Kidney epithelial cell (primary cell): ENCODE measurements at regions not wholly inside any gene's neighbourhood (a gene's known extent, or its start where the extent isn't known, plus 50 kb on each side); places are given as distances from the start of the nearest gene placed in this dataset.

ENCODE experiments used
- DNase-seq: peaks from one replicate; pipeline ENCODE4 v3.0.0-alpha.2; 2010; ENCODE audit warnings: low read depth
- H3K27me3 ChIP-seq: 2 replicates; pipeline ENCODE4 v1.6.0; 2011; ENCODE audit warnings: low read length; ENCODE audit not compliant: control insufficient read depth, insufficient read depth
- H3K36me3 ChIP-seq: 2 replicates; pipeline ENCODE4 v1.5.1; 2011; ENCODE audit warnings: low read length; ENCODE audit not compliant: control insufficient read depth, insufficient read depth
- H3K4me3 ChIP-seq: 2 replicates; pipeline ENCODE4 v1.5.1; 2011; ENCODE audit warnings: low read depth, mild to moderate bottlenecking, control low read depth, low read length
- CTCF ChIP-seq: IDR thresholded peaks from 2 replicates; pipeline ENCODE4 v1.5.1; 2011; ENCODE audit warnings: mild to moderate bottlenecking, moderate library complexity, low read length, control low read depth, inconsistent platforms; ENCODE audit not compliant: insufficient read depth, poor library complexity, severe bottlenecking

- DNase-seq, result no peak
- TF ChIP-seq CTCF, result no peak
- no peak overlapping the region for H3K4me3 ChIP-seq
- H3K27me3 ChIP-seq, result no peaks in the 10 kb centered on the region
- no peaks in the 10 kb centered on the region for H3K36me3 ChIP-seq
Observed at GRCh38 chr5:99320436-99320835, 391.6 kb upstream of the CHD1 start.

GRCh38 chr5:99317136-99317535, 388.3 kb upstream of the CHD1 start:
- no peak overlapping the region for H3K4me3 ChIP-seq
- no peak for TF ChIP-seq CTCF
- H3K36me3 ChIP-seq, result no peaks in the 10 kb centered on the region
- no peaks in the 10 kb centered on the region for H3K27me3 ChIP-seq
- no peak for DNase-seq

- Histone ChIP-seq H3K27me3 (no peaks in the 10 kb centered on the region), H3K4me3 (no peak overlapping the region), H3K36me3 (no peaks in the 10 kb centered on the region)
- TF ChIP-seq CTCF, result no peak
- no peak for DNase-seq
Observed at GRCh38 chr5:99316484-99316883, 387.7 kb upstream of the CHD1 start.

GRCh38 chr5:99315413-99316183, 386.8 kb upstream of the CHD1 start:
- no peaks in the 10 kb centered on the region for H3K36me3 ChIP-seq
- H3K27me3 ChIP-seq, result no peaks in the 10 kb centered on the region
- no peak overlapping the region for H3K4me3 ChIP-seq
- no peak for DNase-seq
- TF ChIP-seq CTCF, result no peak

- H3K4me3 ChIP-seq, result no peak overlapping the region
- no peak for DNase-seq
- H3K27me3 ChIP-seq, result no peaks in the 10 kb centered on the region
- H3K36me3 ChIP-seq, result no peaks in the 10 kb centered on the region
- TF ChIP-seq CTCF, result no peak
Observed at GRCh38 chr5:99314721-99315120, 385.9 kb upstream of the CHD1 start.

GRCh38 chr5:99308131-99308530, 379.3 kb upstream of the CHD1 start:
- DNase-seq, result no peak
- Histone ChIP-seq H3K36me3 (no peaks in the 10 kb centered on the region), H3K27me3 (no peaks in the 10 kb centered on the region), H3K4me3 (no peak overlapping the region)
- no peak for TF ChIP-seq CTCF
